GM12873 (cell line): ENCODE measurements at regions not wholly inside any gene's neighbourhood (a gene's known extent, or its start where the extent isn't known, plus 50 kb on each side); places are given as distances from the start of the nearest gene placed in this dataset.

Experiments used
- TF ChIP-seq, protein P1 (sequence below): IDR thresholded peaks from 2 replicates; pipeline ENCODE4 v1.5.1; 2012; ENCODE audit warnings: low read depth, mild to moderate bottlenecking, moderate library complexity, low read length, control low read depth; ENCODE audit not compliant: insufficient read depth; ENCODE audit errors: missing control alignments

- TF ChIP-seq, protein P1, sequence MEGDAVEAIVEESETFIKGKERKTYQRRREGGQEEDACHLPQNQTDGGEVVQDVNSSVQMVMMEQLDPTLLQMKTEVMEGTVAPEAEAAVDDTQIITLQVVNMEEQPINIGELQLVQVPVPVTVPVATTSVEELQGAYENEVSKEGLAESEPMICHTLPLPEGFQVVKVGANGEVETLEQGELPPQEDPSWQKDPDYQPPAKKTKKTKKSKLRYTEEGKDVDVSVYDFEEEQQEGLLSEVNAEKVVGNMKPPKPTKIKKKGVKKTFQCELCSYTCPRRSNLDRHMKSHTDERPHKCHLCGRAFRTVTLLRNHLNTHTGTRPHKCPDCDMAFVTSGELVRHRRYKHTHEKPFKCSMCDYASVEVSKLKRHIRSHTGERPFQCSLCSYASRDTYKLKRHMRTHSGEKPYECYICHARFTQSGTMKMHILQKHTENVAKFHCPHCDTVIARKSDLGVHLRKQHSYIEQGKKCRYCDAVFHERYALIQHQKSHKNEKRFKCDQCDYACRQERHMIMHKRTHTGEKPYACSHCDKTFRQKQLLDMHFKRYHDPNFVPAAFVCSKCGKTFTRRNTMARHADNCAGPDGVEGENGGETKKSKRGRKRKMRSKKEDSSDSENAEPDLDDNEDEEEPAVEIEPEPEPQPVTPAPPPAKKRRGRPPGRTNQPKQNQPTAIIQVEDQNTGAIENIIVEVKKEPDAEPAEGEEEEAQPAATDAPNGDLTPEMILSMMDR = no peak
These were observed 263.0 kb upstream of the FBXL7 start for GRCh38 chr5:15236911-15237508.

- TF ChIP-seq, protein P1 = no peak
These were observed 265.1 kb upstream of the FBXL7 start for GRCh38 chr5:15234911-15235310.

GRCh38 chr5:15234366-15234765, 265.6 kb upstream of the FBXL7 start:
- TF ChIP-seq, protein P1 = no peak

GRCh38 chr5:15233566-15233965, 266.4 kb upstream of the FBXL7 start:
- TF ChIP-seq, protein P1 = no peak

GRCh38 chr5:15222156-15222555, 277.8 kb upstream of the FBXL7 start:
- TF ChIP-seq, protein P1 = no peak

GRCh38 chr5:15220642-15221173, 279.3 kb upstream of the FBXL7 start:
- TF ChIP-seq, protein P1 = no peak

DNA sequence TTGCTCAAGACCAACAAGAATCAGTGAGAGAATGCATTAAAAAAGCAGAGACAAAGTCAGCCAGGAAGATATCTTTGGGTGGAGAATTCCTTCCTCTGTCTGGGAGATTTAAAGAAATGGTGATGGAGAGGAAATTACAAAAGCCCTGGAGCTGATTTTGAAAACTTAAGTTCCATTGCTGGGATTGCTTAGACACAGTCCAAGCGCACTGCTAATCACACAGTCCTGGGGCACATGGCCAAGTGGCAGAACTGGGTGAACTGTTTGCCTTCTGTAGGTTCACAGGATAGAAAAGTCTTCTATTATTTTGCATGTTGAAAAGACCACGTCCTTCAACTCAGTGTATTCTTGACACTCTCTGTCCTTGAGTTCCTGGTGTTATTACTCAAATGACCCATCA, 284.9 kb upstream of the FBXL7 start:
- TF ChIP-seq, protein P1 = no peak
